A549 (cell line): ENCODE measurements at regions not wholly inside any gene's neighbourhood (a gene's known extent, or its start where the extent isn't known, plus 50 kb on each side); places are given as distances from the start of the nearest gene placed in this dataset.

Experiments
- ATAC-seq, 2 experiments: fragments of 200-7000 bp in 1 of 2; fragments of >200 bp in 1 of 2; cut with Nextera tagmentation in 1 of 2; cut with Tn5 transposase in 1 of 2; 3 replicates each; pipeline versions ENCODE4 v1.8.0 to v1.9.1; 2018 to 2020; ENCODE audit warnings: mild to moderate bottlenecking in 1 of 2, moderate library complexity in 1 of 2
- CTCF ChIA-PET: fragments of 300-600 bp; sonication (Branson Sonifier 250); formaldehyde crosslinking; extraction: SDS; loops from one replicate; lab custom pipeline; 2021; ENCODE audit warnings: antibody characterized with exemption, inconsistent platforms; lab: Yijun Ruan, JAX
- POLR2A ChIA-PET: fragments of 350-600 bp; formaldehyde crosslinking; extraction: SDS; loops from one replicate; lab custom pipeline; 2021; ENCODE audit warnings: antibody characterized with exemption, inconsistent platforms; lab: Yijun Ruan, JAX
- DNase-seq, 2 experiments: peaks; one replicate each; pipeline versions ENCODE4 v3.0.0 to v3.0.0-alpha.2; 2011 to 2016; ENCODE audit warnings: low read depth in 1 of 2, low spot score in 1 of 2
- FAIRE-seq: peaks from 2 replicates; lab custom pipeline; 2011; peaks lifted over from hg19 to GRCh38; lab: Jason Lieb, UNC
- H3K27ac ChIP-seq, 2 experiments: fragments of >200 bp; sonication (Bioruptor Twin); formaldehyde crosslinking; 3 replicates each; pipeline ENCODE4 v1.5.1; 2016 to 2017
- H3K4me1 ChIP-seq: fragments of >200 bp; sonication (Bioruptor Twin); formaldehyde crosslinking; 3 replicates; pipeline ENCODE4 v1.6.1; 2016
- H3K4me2 ChIP-seq: fragments of >200 bp; sonication (Bioruptor Twin); formaldehyde crosslinking; 3 replicates; pipeline ENCODE4 v1.6.1; 2016
- H3K4me3 ChIP-seq: fragments of >200 bp; sonication (Bioruptor Twin); formaldehyde crosslinking; 3 replicates; pipeline ENCODE4 v1.5.1; 2016
- H3K9me3 ChIP-seq: fragments of >200 bp; sonication (Bioruptor Twin); formaldehyde crosslinking; 3 replicates; pipeline ENCODE4 v1.6.1; 2016
- CBX2 ChIP-seq: fragments of 200-600 bp; sonication (generic); IDR thresholded peaks from 2 replicates; pipeline ENCODE4 v1.6.1; 2016; ENCODE audit warnings: low read depth, mild to moderate bottlenecking, borderline replicate concordance
- CBX8 ChIP-seq: fragments of 200-600 bp; sonication (generic); IDR thresholded peaks from 2 replicates; pipeline ENCODE4 v1.6.1; 2016
- EHF ChIP-seq: fragments of 250-450 bp; sonication (Bioruptor Pico); IDR thresholded peaks from 2 replicates; pipeline ENCODE4 v1.5.0; 2020; ENCODE audit warnings: mild to moderate bottlenecking
- ESRRA ChIP-seq: fragments of 150-350 bp; IDR thresholded peaks from 2 replicates; pipeline ENCODE4 v1.6.1; 2014; ENCODE audit warnings: mild to moderate bottlenecking, low read length, borderline replicate concordance
- FOSB ChIP-seq: fragments of 250-450 bp; sonication (Bioruptor Pico); IDR thresholded peaks from 2 replicates; pipeline ENCODE4 v1.5.0; 2020; ENCODE audit warnings: mild to moderate bottlenecking, moderate library complexity
- FOSL2 ChIP-seq, 2 experiments: fragments of 450-650 bp in 1 of 2; fragments of >200 bp in 1 of 2; sonication (Bioruptor Twin) in 1 of 2; formaldehyde crosslinking; IDR thresholded peaks; 2 replicates each; pipeline versions ENCODE4 v1.5.0 to v1.6.1; 2016 to 2020; ENCODE audit warnings: mild to moderate bottlenecking in 1 of 2, moderate library complexity in 1 of 2
- FOXS1 ChIP-seq: fragments of 250-450 bp; sonication (Bioruptor Pico); IDR thresholded peaks from 2 replicates; pipeline ENCODE4 v1.5.0; 2020; ENCODE audit warnings: mild to moderate bottlenecking, moderate library complexity
- GATA3 ChIP-seq: IDR thresholded peaks from 2 replicates; pipeline ENCODE4 v1.6.1; 2012; ENCODE audit warnings: borderline replicate concordance
- HDAC2 ChIP-seq: fragments of 200-600 bp; sonication (generic); IDR thresholded peaks from 2 replicates; pipeline ENCODE4 v1.6.1; 2016
- HES2 ChIP-seq: fragments of >200 bp; sonication (Bioruptor Twin); formaldehyde crosslinking; IDR thresholded peaks from 2 replicates; pipeline ENCODE4 v1.6.1; 2016
- HOXB13 ChIP-seq: fragments of 250-450 bp; sonication (Bioruptor Pico); IDR thresholded peaks from 2 replicates; pipeline ENCODE4 v1.5.0; 2020; ENCODE audit warnings: low read depth, mild to moderate bottlenecking, moderate library complexity
- HOXB5 ChIP-seq: fragments of 250-450 bp; sonication (Bioruptor Pico); IDR thresholded peaks from 2 replicates; pipeline ENCODE4 v1.5.0; 2020; ENCODE audit warnings: mild to moderate bottlenecking, moderate library complexity
- JUNB ChIP-seq: fragments of >200 bp; sonication (Bioruptor Twin); formaldehyde crosslinking; IDR thresholded peaks from 2 replicates; pipeline ENCODE4 v1.6.1; 2016
- MAFK ChIP-seq: fragments of 450-650 bp; IDR thresholded peaks from 2 replicates; pipeline ENCODE4 v1.6.1; 2014; ENCODE audit not compliant: partially characterized antibody
- MAX ChIP-seq: IDR thresholded peaks from 2 replicates; pipeline ENCODE4 v1.6.1; 2012
- MYC ChIP-seq: IDR thresholded peaks from 2 replicates; pipeline ENCODE4 v1.6.1; 2012; ENCODE audit warnings: mild to moderate bottlenecking, inconsistent platforms, low read length, improper control_type of control experiment, borderline replicate concordance
- NPAS2 ChIP-seq: fragments of 250-450 bp; sonication (Bioruptor Pico); IDR thresholded peaks from 2 replicates; pipeline ENCODE4 v1.8.0; 2022; ENCODE audit warnings: mild to moderate bottlenecking, moderate library complexity, borderline replicate concordance
- NR3C1 ChIP-seq: fragments of >200 bp; sonication (Bioruptor Twin); formaldehyde crosslinking; IDR thresholded peaks from 3 replicates; pipeline ENCODE4 v1.6.1; 2017
- RAD21 ChIP-seq, 2 experiments: fragments of >200 bp in 1 of 2; sonication (Bioruptor Twin) in 1 of 2; formaldehyde crosslinking in 1 of 2; IDR thresholded peaks in 1 of 2; conservative IDR thresholded peaks in 1 of 2; 2 replicates in 1 of 2; 3 replicates in 1 of 2; pipeline ENCODE4 v1.6.1; 2012 to 2018; ENCODE audit warnings: inconsistent platforms in 1 of 2
- RFX5 ChIP-seq: fragments of 450-650 bp; IDR thresholded peaks from 2 replicates; pipeline ENCODE4 v1.7.1; 2014; ENCODE audit warnings: antibody characterized with exemption, mild to moderate bottlenecking, moderate library complexity
- RNF2 ChIP-seq: fragments of 200-600 bp; sonication (generic); IDR thresholded peaks from 2 replicates; pipeline ENCODE4 v1.6.1; 2016; ENCODE audit warnings: low read depth, mild to moderate bottlenecking, antibody characterized with exemption, moderate library complexity, borderline replicate concordance
- TP53 ChIP-seq: fragments of 250-450 bp; sonication (Bioruptor Pico); IDR thresholded peaks from 2 replicates; pipeline ENCODE4 v1.5.0; 2021; ENCODE audit warnings: mild to moderate bottlenecking, moderate library complexity
- USF2 ChIP-seq: fragments of 450-650 bp; IDR thresholded peaks from 2 replicates; pipeline ENCODE4 v1.6.1; 2014; ENCODE audit warnings: antibody characterized with exemption
- WGBS: methylation state at CpG from one replicate; pipeline ENCODE4 v1.1.6; 2017; ENCODE audit errors: missing lambda C conversion rate; 5-methylcytosine and 5-hydroxymethylcytosine counted together

- FAIRE-seq = no peak
- 43% methylated on average over 1 of the region's 3 CpGs for WGBS
Observed at GRCh38 chr6:6847591-6847990, 259.1 kb downstream of the LY86 start.

GRCh38 chr6:6851059-6851948 lies 256.5 kb upstream of the RREB1 start:
- ATAC-seq (peak; percentile 85 to 96), FAIRE-seq (no peak), DNase-seq (peak; percentile 70 to 82)
- Histone ChIP-seq H3K4me1 (no peaks in the 10 kb centered on the region), H3K4me2 (peak overlapping the region; percentile 34; the same call in 1 of the 3 replicates), H3K4me3 (no peak overlapping the region), H3K9me3 (no peaks in the 10 kb centered on the region; the same call in 2 of the 3 replicates), H3K27ac (0 out of 6 replicates have a peak overlapping the region, but pooled peaks of 1 of the 2 experiments have one; percentile 1)
- CTCF ChIA-PET = interaction anchor here (0.5 to 0.6 kb wide), 3 partner anchors 22 to 297 kb away, joined by 3 read pairs; no protein-coding TSS in a partner anchor
- WGBS = 59% methylated on average over 9 of the region's 9 CpGs
- TF ChIP-seq USF2 (peak; percentile 80), NPAS2 (CRISPR knock-in tag) (no peak), FOSB (CRISPR knock-in tag) (no peak), FOSL2 (IDR thresholded peaks at IDR 0.05) (no peak), FOSL2 (CRISPR knock-in tag; IDR thresholded peaks at IDR 0.05) (peak; percentile 56), JUNB (no peak), MAFK (peak; percentile 5)
- POLR2A ChIA-PET = no interaction called here

More at GRCh38 chr6:6847591-6847990, 259.1 kb downstream of the LY86 start:
- no peak overlapping the region for H3K4me3 ChIP-seq
- DNase-seq = no peak
- TF ChIP-seq HES2 (no peak), TP53 (CRISPR knock-in tag) (no peak), ESRRA (no peak), HDAC2 (no peak), EHF (CRISPR knock-in tag) (no peak), FOXS1 (CRISPR knock-in tag) (no peak), FOSB (CRISPR knock-in tag) (no peak), RNF2 (no peak), CBX8 (no peak), NR3C1 (no peak), MYC (no peak), RAD21 (conservative IDR thresholded peaks at IDR 0.05 in 1 of 2, IDR thresholded peaks at IDR 0.05 in 1 of 2) (no peak), RFX5 (no peak), USF2 (no peak), JUNB (no peak), MAX (no peak), CBX2 (no peak)
- TF ChIP-seq, all 56 proteins: peak for 0
- CTCF ChIA-PET = interaction anchor here (0.7 kb wide), 1 partner anchor 8 kb away, joined by 4 read pairs; no protein-coding TSS in a partner anchor
- no peak overlapping the region for H3K27ac ChIP-seq
- POLR2A ChIA-PET = no interaction called here
- H3K9me3 ChIP-seq = no peaks in the 10 kb centered on the region; the same call in 2 of the 3 replicates
- ATAC-seq = no peak
- peaks cover 9% of the 10 kb centered on the region; the same call in 2 of the 3 replicates for H3K4me1 ChIP-seq
- H3K4me2 ChIP-seq = no peak overlapping the region

GRCh38 chr6:6851949-6852261 lies 255.9 kb upstream of the RREB1 start:
- TF ChIP-seq HOXB5 (CRISPR knock-in tag) (no peak), HOXB13 (no peak), GATA3 (no peak)
- Histone ChIP-seq H3K4me1 (no peaks in the 10 kb centered on the region), H3K27ac (no peak overlapping the region), H3K9me3 (no peaks in the 10 kb centered on the region), H3K4me3 (no peak overlapping the region), H3K4me2 (no peak overlapping the region)
- 85% methylated on average over 2 of the region's 2 CpGs for WGBS
- no peak for ATAC-seq
- ChIA-PET CTCF (interaction anchor here (0.5 kb wide), 1 partner anchor 21 kb away, joined by 3 read pairs; no protein-coding TSS in a partner anchor), POLR2A (no interaction called here)
- no peak for FAIRE-seq
- DNase-seq = no peak
